SH-SY5Y (cell line): ENCODE measurements at regions not wholly inside any gene's neighbourhood (a gene's known extent, or its start where the extent isn't known, plus 50 kb on each side); places are given as distances from the start of the nearest gene placed in this dataset.

Source experiments
- GATA2 ChIP-seq: IDR thresholded peaks from 2 replicates; pipeline ENCODE4 v1.6.1; 2011; ENCODE audit warnings: mild to moderate bottlenecking, low read depth, low read length
- GATA3 ChIP-seq: IDR thresholded peaks from 2 replicates; pipeline ENCODE4 v1.6.1; 2011; ENCODE audit warnings: low read depth, mild to moderate bottlenecking, low read length, moderate library complexity

DNA sequence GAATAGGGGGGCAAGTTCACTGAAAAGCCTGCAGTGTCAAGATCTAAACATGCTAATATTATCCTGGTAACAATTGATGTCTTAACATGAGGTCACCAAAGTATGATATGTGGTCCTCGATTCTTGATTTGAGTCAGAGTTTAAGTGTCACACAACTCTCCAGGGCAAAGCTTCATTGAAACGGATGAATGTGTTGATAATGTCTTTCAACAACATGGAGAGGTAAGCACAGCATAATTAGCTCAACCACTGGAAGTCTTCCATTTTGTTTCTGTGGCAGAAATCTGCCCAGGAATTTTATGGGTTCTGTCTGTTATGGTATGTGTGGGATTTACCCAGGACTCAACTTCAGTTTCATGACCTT is 591.5 kb downstream of the ZNF385D start:
- TF ChIP-seq GATA3 (no peak), GATA2 (no peak)
